Ishikawa (cell line): ENCODE measurements at regions not wholly inside any gene's neighbourhood (a gene's known extent, or its start where the extent isn't known, plus 50 kb on each side); places are given as distances from the start of the nearest gene placed in this dataset.

Experiments
- CEBPB ChIP-seq: IDR thresholded peaks from 2 replicates; pipeline ENCODE4 v1.6.1; 2012
- CREB1 ChIP-seq: IDR thresholded peaks from 2 replicates; pipeline ENCODE4 v1.6.1; 2012; ENCODE audit warnings: low read depth
- EGR1 ChIP-seq: IDR thresholded peaks from 2 replicates; pipeline ENCODE4 v1.6.1; 2012
- EP300 ChIP-seq: IDR thresholded peaks from 2 replicates; pipeline ENCODE4 v1.6.1; 2012; ENCODE audit warnings: borderline replicate concordance
- FOXM1 ChIP-seq: IDR thresholded peaks from 2 replicates; pipeline ENCODE4 v1.6.1; 2012; ENCODE audit warnings: low read depth, borderline replicate concordance
- NFIC ChIP-seq: IDR thresholded peaks from 2 replicates; pipeline ENCODE4 v1.6.1; 2012
- RAD21 ChIP-seq: IDR thresholded peaks from 2 replicates; pipeline ENCODE4 v1.6.1; 2012; ENCODE audit warnings: low read depth
- TAF1 ChIP-seq: IDR thresholded peaks from 2 replicates; pipeline ENCODE4 v1.6.1; 2012; ENCODE audit warnings: low read depth, mild to moderate bottlenecking
- TCF12 ChIP-seq: IDR thresholded peaks from 2 replicates; pipeline ENCODE4 v1.6.1; 2012; ENCODE audit warnings: low read depth
- TEAD4 ChIP-seq: IDR thresholded peaks from 2 replicates; pipeline ENCODE4 v1.6.1; 2012
- USF1 ChIP-seq: IDR thresholded peaks from 2 replicates; pipeline ENCODE4 v1.6.1; 2012
- YY1 ChIP-seq: IDR thresholded peaks from 2 replicates; pipeline ENCODE4 v1.6.1; 2012; ENCODE audit warnings: low read depth
- ZBTB7A ChIP-seq: IDR thresholded peaks from 2 replicates; pipeline ENCODE4 v1.6.1; 2012; ENCODE audit warnings: low read depth
- TF ChIP-seq, protein P1 (sequence below): IDR thresholded peaks from 2 replicates; pipeline ENCODE4 v1.6.1; 2012
- TF ChIP-seq, protein P2 (sequence below): IDR thresholded peaks from 2 replicates; pipeline ENCODE4 v1.6.1; 2012; ENCODE audit warnings: low read depth, mild to moderate bottlenecking

GRCh38 chr10:120052964-120053702, 160.6 kb downstream of the SEC23IP start:
- TF ChIP-seq FOXM1: no peak
- no peak for TF ChIP-seq USF1
- no peak for TF ChIP-seq RAD21
- no peak for TF ChIP-seq TAF1
- no peak for TF ChIP-seq ZBTB7A
- TF ChIP-seq, protein P1, sequence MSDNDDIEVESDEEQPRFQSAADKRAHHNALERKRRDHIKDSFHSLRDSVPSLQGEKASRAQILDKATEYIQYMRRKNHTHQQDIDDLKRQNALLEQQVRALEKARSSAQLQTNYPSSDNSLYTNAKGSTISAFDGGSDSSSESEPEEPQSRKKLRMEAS: no peak
- no peak for TF ChIP-seq TCF12
- TF ChIP-seq TEAD4: no peak
- TF ChIP-seq, protein P2, sequence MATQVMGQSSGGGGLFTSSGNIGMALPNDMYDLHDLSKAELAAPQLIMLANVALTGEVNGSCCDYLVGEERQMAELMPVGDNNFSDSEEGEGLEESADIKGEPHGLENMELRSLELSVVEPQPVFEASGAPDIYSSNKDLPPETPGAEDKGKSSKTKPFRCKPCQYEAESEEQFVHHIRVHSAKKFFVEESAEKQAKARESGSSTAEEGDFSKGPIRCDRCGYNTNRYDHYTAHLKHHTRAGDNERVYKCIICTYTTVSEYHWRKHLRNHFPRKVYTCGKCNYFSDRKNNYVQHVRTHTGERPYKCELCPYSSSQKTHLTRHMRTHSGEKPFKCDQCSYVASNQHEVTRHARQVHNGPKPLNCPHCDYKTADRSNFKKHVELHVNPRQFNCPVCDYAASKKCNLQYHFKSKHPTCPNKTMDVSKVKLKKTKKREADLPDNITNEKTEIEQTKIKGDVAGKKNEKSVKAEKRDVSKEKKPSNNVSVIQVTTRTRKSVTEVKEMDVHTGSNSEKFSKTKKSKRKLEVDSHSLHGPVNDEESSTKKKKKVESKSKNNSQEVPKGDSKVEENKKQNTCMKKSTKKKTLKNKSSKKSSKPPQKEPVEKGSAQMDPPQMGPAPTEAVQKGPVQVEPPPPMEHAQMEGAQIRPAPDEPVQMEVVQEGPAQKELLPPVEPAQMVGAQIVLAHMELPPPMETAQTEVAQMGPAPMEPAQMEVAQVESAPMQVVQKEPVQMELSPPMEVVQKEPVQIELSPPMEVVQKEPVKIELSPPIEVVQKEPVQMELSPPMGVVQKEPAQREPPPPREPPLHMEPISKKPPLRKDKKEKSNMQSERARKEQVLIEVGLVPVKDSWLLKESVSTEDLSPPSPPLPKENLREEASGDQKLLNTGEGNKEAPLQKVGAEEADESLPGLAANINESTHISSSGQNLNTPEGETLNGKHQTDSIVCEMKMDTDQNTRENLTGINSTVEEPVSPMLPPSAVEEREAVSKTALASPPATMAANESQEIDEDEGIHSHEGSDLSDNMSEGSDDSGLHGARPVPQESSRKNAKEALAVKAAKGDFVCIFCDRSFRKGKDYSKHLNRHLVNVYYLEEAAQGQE: no peak
- TF ChIP-seq CEBPB: no peak
- no peak for TF ChIP-seq EP300
- no peak for TF ChIP-seq CREB1
- no peak for TF ChIP-seq NFIC
- TF ChIP-seq YY1: no peak

DNA sequence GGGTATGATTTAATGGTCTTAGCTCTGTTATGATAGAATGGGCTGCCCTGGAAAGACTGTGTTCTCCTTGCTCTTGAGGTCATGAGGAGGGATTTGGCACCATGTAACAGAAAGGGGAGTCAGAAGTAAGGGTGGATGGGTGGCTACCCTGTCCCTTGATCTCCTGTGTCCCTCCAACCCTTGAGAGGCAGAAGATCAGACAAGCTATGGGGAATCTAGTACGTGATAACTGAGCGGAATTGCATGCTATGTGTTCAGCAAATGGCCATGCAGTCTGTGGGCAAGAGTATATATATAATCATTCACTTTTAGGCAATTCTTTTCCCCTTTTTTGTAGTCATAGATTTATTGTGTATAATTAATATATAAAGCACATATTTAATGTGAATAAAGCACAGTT, 174.9 kb downstream of the SEC23IP start:
- TF ChIP-seq CREB1 (no peak), FOXM1 (no peak), TEAD4 (no peak), EGR1 (no peak), TCF12 (no peak), RAD21 (no peak), ZBTB7A (no peak), USF1 (no peak), TAF1 (no peak), CEBPB (no peak), NFIC (no peak), YY1 (no peak)
- TF ChIP-seq, protein P2: no peak

- no peak for TF ChIP-seq FOXM1
- TF ChIP-seq, protein P1: no peak
- TF ChIP-seq EGR1: no peak
- TF ChIP-seq TAF1: no peak
- no peak for TF ChIP-seq RAD21
- TF ChIP-seq, protein P2: no peak
- TF ChIP-seq CEBPB: no peak
- TF ChIP-seq CREB1: no peak
- no peak for TF ChIP-seq YY1
Measured at GRCh38 chr10:120069700-120070099, 177.2 kb downstream of the SEC23IP start.

DNA sequence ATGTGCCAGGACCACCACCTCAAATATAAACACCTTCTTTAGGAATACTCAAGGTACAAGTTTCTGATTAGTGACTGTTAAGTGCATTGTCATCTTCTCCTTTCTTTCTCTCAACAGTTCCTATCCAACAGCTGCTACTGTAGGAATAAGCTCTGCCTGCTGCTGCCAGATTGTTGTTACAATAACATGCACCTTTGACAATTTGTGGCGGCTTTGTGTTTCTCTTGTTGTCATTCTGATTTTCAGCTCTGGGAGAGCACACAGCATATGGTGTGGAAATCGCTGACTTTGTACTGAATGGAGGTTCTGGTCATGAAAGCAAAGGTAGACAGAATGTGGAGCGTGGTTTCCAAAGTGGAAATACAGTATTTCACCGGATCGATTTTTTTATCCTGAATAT, 182.8 kb downstream of the SEC23IP start:
- TF ChIP-seq CEBPB (no peak), YY1 (no peak), TCF12 (no peak), ZBTB7A (no peak), EP300 (no peak), TAF1 (no peak), EGR1 (no peak)
- TF ChIP-seq, protein P1: no peak
